Ramos (cell line): ENCODE measurements at regions not wholly inside any gene's neighbourhood (a gene's known extent, or its start where the extent isn't known, plus 50 kb on each side); places are given as distances from the start of the nearest gene placed in this dataset.

Experiments used
- in situ Hi-C: fragments of 300-500 bp; cut with MboI; formaldehyde crosslinking; loops from one replicate; pipeline ENCODE4 v1.14.3; 2022; ENCODE audit warnings: low sequenced_read_pairs; ENCODE audit not compliant: unreplicated experiment

- in situ Hi-C loops: no loop called here
Observed at GRCh38 chr1:194355488-194356106, 1169.2 kb upstream of the B3GALT2 start.

DNA sequence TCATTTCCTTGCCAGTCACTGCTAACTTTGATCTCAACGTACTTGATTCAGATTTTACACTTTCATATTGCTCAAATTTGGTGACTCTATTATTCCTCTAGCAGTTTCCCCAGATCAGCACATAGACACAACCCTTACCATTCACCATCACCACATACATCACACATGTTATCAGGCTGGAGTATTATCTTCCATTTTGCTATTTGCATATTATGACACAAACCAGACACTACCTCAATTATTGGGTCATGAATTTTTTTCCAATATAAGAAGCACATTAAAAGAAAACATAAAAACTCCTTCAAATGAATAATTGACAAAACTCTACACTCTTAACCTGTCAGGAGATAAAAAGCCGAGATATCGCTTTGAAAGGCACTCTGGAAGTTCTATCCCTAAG lies 1166.7 kb upstream of the B3GALT2 start:
- in situ Hi-C loops: no loop called here

- in situ Hi-C loops: no loop called here
Observed at GRCh38 chr1:194347200-194347599, 1160.8 kb upstream of the B3GALT2 start.

- in situ Hi-C loops: no loop called here
Observed at GRCh38 chr1:194342484-194343262, 1156.3 kb upstream of the B3GALT2 start.

DNA sequence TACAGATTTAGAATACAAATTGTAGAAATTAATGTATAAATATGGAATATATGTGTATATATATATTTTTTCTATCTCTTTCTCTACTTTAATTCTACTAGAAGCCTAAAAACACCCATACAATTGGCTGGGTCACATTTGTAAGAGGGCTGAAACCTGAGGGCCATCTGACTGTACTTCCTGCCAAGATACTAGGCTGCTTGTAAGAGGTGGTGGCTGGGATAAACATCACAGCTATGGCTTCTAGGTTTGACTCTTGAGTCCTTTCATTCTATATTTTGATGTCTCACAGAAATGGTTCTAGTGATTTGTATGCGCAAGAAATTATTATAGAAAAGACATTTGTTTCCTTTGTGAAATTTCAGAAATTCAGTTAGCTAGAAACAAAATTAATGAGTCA lies 1155.2 kb upstream of the B3GALT2 start:
- in situ Hi-C loops: no loop called here

DNA sequence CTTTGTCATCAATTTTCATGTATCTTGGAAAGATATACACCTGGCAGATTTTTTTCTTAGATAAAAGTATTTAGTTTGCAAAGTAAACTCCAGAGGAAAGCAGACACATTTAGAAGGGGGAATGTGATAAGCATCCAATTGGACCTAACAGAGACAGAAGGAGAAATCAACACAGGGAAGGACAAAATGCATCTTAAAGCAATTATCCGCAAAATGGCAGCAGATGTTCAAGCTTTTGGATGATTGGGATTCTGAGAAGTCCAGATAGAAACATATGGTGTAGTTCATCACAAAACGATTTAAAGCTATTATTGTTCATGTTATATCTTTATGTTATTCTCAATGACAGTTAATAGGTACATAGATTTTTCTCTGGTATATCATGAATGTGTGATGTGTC lies 1153.1 kb upstream of the B3GALT2 start:
- in situ Hi-C loops: no loop called here

- in situ Hi-C loops: no loop called here
Observed at GRCh38 chr1:194338241-194338948, 1152.0 kb upstream of the B3GALT2 start.

DNA sequence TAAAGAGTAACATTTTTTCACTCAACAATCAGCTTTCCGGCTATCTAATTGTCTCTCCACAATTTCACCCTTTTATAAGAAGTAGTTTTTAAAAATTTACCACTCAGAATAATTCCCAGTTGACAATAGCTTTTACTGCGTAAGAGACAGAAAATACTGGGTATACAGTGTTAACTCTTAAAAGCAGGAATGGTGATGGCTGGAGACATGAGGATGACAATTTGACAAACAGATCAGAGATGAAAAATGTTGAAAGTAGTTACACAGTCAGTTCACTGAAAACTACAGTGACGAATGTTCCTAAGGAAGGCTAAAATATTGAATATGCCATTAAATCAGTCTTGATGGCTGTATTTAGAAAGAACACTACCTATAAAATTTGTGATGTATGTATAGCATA lies 1146.8 kb upstream of the B3GALT2 start:
- in situ Hi-C loops: no loop called here

- in situ Hi-C loops: no loop called here
Observed at GRCh38 chr1:194331758-194332157, 1145.3 kb upstream of the B3GALT2 start.

DNA sequence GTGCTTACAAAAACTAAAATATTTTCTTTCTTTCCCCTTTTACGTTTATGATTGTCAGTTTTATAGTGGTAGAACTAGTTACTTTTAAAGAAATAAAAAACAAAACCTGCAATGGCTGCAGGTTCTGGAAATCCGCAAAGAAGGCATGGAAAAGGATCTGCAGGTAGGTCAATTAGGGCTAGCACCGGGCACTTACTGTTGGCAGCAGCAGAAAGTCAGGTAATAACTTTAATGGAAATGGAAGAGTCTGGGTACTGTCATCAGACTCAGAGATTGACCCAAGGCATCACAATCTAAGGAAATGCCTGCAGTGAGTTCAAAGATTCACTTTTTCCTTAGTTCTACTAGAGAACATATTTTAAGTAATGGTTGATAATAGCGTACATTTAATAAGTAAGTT lies 1136.3 kb upstream of the B3GALT2 start:
- in situ Hi-C loops: no loop called here

GRCh38 chr1:194318790-194319280 lies 1132.4 kb upstream of the B3GALT2 start:
- in situ Hi-C loops: no loop called here

DNA sequence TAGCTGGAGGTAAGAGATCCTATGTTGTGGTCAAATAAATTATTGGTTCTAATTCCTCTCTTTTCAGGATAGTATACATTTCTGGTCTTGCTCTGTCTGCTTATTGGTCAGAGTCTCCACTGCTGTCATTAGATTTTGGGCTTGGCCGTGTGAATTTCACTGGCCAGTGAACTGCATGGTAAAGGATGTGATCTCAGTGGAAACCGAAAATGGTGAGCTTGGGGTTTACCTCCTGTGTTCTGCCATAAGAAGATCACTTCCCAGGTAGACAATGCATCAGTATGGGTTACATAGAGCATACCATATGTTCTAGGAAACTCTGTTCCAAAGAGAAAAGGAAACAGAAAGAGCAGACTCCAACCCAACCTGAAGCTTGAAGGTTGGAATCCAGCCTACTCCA lies 1123.3 kb upstream of the B3GALT2 start:
- in situ Hi-C loops: no loop called here

DNA sequence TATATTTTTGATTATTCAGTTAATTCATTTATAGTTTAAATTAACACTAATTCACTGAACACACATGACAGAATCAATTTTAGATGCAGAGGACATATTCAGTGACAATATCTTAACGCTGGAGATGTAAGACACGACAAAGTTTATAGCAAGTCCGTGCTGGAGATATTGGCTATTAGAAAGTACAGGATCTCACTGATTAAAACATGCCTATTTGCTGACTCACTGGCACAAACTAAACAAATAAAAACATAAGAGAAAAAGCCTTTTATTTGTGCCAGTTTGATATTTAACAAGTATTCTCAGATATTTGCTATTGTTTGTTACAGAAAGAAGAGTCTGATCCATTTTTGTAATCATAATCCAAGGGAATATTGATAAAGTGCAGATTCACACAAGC lies 1122.9 kb upstream of the B3GALT2 start:
- in situ Hi-C loops: no loop called here

DNA sequence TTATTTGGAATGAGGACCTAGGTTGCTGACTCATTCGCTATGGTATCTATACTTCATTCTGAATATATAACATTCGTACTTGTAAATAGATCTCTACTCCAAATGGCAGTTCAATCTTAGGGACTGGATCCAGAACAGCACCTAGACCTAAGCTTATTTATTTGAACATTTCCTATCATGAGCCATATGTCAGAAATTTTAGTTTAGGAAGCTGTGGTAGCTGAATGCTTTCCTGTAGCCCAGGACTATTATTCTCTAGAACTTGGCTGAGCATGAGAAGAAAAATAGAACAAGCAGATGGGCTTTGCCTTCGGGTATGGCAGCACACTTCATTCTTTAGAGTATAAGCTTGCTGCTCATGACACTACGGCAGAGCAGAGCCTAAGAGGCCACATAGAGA lies 1114.4 kb upstream of the B3GALT2 start:
- in situ Hi-C loops: no loop called here

GRCh38 chr1:194300340-194300739 lies 1113.9 kb upstream of the B3GALT2 start:
- in situ Hi-C loops: no loop called here

- in situ Hi-C loops: no loop called here
Observed at GRCh38 chr1:194298007-194298598, 1111.7 kb upstream of the B3GALT2 start.

GRCh38 chr1:194297094-194297493 lies 1110.7 kb upstream of the B3GALT2 start:
- in situ Hi-C loops: no loop called here

DNA sequence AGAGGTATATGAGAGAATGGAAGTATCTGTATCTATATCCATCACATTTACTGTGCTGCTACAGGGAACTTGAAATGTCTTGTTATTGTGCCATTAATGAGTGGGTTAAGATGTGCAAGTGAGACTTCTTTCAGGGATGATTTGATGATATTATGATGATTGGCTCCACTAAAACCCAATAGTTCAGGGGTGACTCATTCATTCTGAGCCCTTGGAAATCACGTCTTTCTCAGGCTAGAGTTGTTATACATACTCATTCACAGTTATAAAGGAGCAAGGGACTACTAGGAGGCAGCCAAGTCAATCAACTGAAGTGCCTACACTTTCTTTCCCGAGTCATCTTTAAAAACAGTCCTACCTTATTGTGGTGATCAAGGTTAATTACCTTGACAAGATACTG lies 1109.8 kb upstream of the B3GALT2 start:
- in situ Hi-C loops: no loop called here

DNA sequence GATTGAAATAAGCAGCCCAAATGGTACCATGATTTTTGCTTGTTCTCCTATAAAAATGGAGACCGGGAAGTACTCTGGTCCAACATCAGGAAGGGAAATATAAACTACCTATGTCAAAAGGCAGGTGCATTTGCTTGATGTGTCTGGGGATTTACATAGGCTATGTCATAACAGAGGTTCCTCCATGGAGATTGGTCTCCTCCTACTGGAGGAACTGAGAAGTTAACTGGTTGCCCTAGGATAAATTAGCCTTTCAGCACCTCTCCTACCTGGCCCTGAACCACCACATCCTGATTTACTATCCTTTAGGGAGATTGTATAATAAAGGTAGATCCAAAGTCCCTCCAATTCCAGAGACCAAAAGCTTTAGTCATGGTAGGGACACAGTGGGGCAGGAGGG lies 1109.3 kb upstream of the B3GALT2 start:
- in situ Hi-C loops: no loop called here

GRCh38 chr1:194293851-194294405 lies 1107.5 kb upstream of the B3GALT2 start:
- in situ Hi-C loops: no loop called here

DNA sequence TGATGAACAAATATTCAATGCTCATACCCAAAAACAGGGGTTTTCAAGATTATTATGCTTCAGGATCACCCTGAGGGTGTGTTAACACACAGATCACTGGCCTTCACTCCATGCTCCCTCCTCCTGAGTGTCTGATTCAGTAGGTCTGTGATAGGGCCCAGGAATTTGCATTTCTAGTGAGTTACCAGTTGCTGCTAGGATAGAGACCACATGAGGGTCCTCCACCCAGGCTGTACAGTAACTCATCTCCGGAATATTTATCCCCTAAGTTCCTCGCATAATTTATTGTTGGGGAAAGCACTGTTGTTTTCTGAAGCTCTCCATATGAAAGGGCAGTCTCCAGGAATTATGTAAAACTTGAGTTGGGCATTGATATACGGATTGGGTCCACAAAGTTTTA lies 1106.6 kb upstream of the B3GALT2 start:
- in situ Hi-C loops: no loop called here
